Activated T-helper 2 cell treated with anti-CD3 and anti-CD28 coated beads, Interferon-gamma antibody, Interleukin-2, Interleukin-4, amounts not matched to agents 10 μg/mL and 5 μg/mL and 100 μg/mL, durations not matched to agents 14 hours and 24 hours and 36 hours (primary cell): ENCODE measurements at regions not wholly inside any gene's neighbourhood (a gene's known extent, or its start where the extent isn't known, plus 50 kb on each side); places are given as distances from the start of the nearest gene placed in this dataset.
"Not testable (repeated sequence)": the region's sequence is repeated elsewhere in the genome, so short reads cannot be mapped to it uniquely, and the experiment has no call there.

ENCODE experiments used
- DNase-seq: peaks from one replicate; pipeline ENCODE4 v3.0.0; 2021; ENCODE audit warnings: low spot score
- H3K27ac Mint-ChIP-seq: one replicate; pipeline ENCODE4 v1.8.0; 2021; ENCODE audit warnings: mixed read lengths
- H3K27me3 Mint-ChIP-seq: one replicate; pipeline ENCODE4 v1.8.0; 2021; ENCODE audit warnings: low read depth, mixed read lengths
- H3K36me3 Mint-ChIP-seq: one replicate; pipeline ENCODE4 v1.8.0; 2021; ENCODE audit warnings: low read depth, mixed read lengths
- H3K4me1 Mint-ChIP-seq: one replicate; pipeline ENCODE4 v1.8.0; 2021; ENCODE audit warnings: low read depth, mixed read lengths
- H3K4me3 Mint-ChIP-seq: one replicate; pipeline ENCODE4 v1.8.0; 2021; ENCODE audit warnings: low read depth, mild to moderate bottlenecking, moderate library complexity, mixed read lengths
- H3K9me3 Mint-ChIP-seq: one replicate; pipeline ENCODE4 v1.8.0; 2021; ENCODE audit warnings: mixed read lengths
- intact Hi-C: fragments of 100-400 bp; cut with micrococcal nuclease; formaldehyde crosslinking; loops from one replicate; pipeline ENCODE4 v1.15.1; 2023

DNA sequence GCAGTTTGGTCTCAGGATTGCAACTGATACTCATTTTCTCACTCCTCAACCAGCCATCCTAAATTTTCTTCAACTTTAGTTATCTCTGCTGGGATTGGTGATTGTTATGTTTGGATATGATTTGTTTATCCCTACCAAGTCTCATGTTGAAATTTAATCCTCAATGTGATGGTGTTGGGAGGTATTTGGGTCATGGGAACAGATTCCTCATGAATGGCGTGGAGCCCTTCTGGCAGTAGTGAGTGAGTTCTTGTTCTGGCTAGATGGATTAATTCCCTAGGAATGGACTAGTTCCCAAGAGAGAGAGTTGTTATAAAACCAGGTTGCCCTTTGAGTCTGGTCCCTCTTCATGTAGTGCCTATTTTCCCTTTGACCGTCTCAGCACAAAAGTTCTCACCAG, 399.9 kb downstream of the SQOR start:
- H3K4me3 Mint-ChIP-seq = no peak overlapping the region
- no peaks in the 10 kb centered on the region for H3K27me3 Mint-ChIP-seq
- H3K27ac Mint-ChIP-seq = no peak overlapping the region
- intact Hi-C loops = no loop called here
- no peaks in the 10 kb centered on the region for H3K36me3 Mint-ChIP-seq
- H3K4me1 Mint-ChIP-seq = no peaks in the 10 kb centered on the region
- H3K9me3 Mint-ChIP-seq = peaks cover 26% of the 10 kb centered on the region
- DNase-seq = no peak

DNA sequence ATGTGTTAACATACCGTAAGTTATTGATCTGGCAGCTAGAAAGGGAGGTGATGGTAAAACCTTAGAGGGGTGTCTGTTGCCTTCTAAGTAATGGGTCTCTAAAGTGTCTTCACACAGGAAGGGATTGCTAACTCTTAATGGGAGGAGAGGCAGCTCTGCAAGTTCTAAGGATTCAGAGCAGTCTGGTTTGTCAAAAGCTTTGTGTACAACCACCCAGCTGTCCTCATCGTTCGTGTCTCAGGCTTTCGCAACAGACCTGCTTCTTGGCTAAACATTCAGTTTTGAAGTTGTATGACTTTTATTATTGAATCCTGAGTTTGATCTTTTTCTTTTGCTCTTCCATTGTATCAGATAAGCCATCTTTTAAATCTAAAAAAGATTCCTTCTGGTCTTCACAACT, 404.9 kb downstream of the SQOR start:
- H3K27ac Mint-ChIP-seq = no peak overlapping the region
- no peak overlapping the region for H3K4me3 Mint-ChIP-seq
- H3K27me3 Mint-ChIP-seq = no peaks in the 10 kb centered on the region
- intact Hi-C loops = no loop called here
- H3K36me3 Mint-ChIP-seq = no peaks in the 10 kb centered on the region
- no peaks in the 10 kb centered on the region for H3K4me1 Mint-ChIP-seq
- DNase-seq = no peak
- peaks cover 21% of the 10 kb centered on the region for H3K9me3 Mint-ChIP-seq

DNA sequence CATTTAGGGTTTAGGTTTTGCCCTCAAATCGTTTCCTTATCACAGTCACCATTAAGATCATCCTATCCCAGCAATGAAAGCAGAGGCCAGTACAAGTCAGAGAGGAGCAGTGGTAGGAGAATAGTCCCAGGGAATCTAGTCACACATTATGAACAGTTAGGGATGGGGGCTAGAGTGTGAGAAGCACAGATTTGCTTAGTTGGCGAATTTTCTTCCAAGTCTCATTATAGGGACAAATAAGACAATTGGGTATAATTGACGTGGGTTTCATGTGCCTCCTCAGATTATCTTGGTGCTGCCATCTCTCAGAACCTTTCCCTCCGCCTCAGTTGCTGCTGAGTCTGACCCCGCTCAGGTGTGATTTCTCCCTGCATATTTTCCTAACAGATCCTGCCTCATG, 407.1 kb downstream of the SQOR start:
- no peak overlapping the region for H3K4me3 Mint-ChIP-seq
- H3K4me1 Mint-ChIP-seq = no peaks in the 10 kb centered on the region
- DNase-seq = no peak
- intact Hi-C loops = no loop called here
- H3K9me3 Mint-ChIP-seq = peaks cover 22% of the 10 kb centered on the region
- H3K27me3 Mint-ChIP-seq = no peaks in the 10 kb centered on the region
- H3K36me3 Mint-ChIP-seq = no peaks in the 10 kb centered on the region
- H3K27ac Mint-ChIP-seq = no peak overlapping the region

DNA sequence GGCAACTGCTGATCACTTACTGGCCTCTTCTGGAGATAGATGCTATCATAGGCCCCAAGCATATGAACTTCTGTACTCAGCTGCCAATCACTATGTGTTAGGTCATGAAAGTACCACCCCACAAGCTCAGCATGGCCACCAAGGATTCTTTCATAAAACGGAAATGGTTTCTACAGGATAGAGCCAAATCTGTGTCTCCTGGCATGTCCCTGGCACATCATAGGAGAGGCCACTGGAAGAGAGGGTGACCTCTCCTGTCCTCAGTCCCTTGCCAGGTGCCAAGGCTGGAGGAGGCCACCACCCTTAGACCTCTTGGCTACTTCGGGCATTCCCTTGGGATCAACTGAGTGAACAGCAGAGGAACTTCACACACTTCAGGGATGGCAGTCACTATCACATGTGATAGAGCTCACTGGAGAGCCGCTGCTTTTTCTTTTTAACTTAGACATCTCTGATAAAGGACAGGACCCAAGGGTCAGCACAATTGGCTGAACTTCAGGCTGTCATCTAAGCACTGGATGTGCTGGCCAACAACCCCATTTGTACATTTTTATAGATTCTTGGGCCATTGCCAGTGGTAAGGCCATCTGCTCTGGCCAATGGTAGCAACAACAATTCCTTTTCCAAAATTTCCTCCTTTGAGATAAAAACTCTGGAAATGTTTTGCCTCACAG, 425.2 kb downstream of the SQOR start:
- Mint-ChIP-seq H3K4me1 (no peaks in the 10 kb centered on the region), H3K9me3 (peaks cover under 1% of the 10 kb centered on the region), H3K27ac (no peak overlapping the region), H3K27me3 (no peaks in the 10 kb centered on the region), H3K36me3 (no peaks in the 10 kb centered on the region), H3K4me3 (no peak overlapping the region)
- DNase-seq = no peak
- intact Hi-C loops = no loop called here

DNA sequence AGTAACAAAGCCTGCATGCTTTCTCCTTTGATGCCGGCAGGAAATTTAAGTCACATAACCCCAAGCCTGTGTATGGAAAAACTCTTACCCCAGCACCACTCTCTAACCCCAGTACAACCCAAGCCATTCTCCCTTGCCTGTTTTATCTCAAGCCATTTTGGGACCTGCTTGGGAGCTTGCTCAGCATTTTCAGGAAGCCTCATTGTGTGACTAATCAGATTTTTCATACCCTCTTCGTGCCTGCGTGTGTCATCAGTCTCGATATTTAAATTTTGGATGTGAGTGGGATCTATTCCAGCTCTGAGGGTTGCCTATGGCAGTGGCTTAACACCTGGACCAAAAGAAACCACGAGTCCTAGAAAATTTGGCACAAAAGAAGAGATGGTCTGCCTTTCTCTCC, 426.2 kb downstream of the SQOR start:
- Mint-ChIP-seq H3K36me3 (no peaks in the 10 kb centered on the region), H3K27me3 (no peaks in the 10 kb centered on the region), H3K4me1 (no peaks in the 10 kb centered on the region), H3K27ac (no peak overlapping the region), H3K9me3 (peaks cover 4% of the 10 kb centered on the region), H3K4me3 (no peak overlapping the region)
- intact Hi-C loops = no loop called here
- DNase-seq = no peak

DNA sequence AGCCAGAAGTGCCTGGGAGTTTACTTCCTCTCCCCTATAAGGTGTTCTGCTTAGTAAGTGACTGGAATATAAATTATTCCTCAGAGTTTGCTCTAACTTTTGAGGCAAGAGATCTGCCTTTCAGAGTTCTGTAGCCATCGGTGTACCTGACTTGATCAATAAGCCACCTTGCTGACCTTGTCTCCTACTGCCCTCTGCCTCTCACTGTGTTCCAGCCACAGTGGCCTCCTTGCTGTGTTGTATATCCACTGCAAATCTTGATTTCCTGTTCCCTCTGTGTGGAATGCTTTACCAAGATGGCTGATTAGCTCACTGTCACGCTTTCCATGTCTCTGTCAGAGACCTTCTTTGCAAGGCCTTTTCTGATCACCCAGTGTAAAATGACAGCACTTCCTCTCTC, 442.4 kb downstream of the SQOR start:
- Mint-ChIP-seq H3K9me3 (peaks cover 9% of the 10 kb centered on the region), H3K36me3 (no peaks in the 10 kb centered on the region)

DNA sequence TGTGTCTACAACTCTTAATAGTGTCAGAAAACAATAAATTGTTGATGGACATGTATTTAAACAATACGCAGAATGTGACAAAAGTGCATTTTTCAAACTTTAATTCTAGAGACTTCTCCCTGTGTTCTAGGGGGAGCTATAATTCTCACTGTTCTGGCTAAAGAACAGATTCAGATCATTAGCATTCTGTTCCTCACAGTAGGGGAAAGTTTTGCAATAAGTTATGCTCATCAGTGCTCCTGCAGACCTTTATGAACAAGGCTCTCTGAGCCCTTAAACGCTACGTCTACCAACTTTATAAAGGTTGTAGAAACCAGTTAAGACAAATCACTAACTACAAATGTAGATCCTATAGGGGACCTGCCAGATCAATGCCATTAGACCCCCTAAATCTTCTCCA, 444.2 kb downstream of the SQOR start:
- DNase-seq = no peak
- Mint-ChIP-seq H3K4me1 (no peaks in the 10 kb centered on the region), H3K27me3 (no peaks in the 10 kb centered on the region), H3K4me3 (no peak overlapping the region), H3K9me3 (peaks cover 9% of the 10 kb centered on the region), H3K36me3 (no peaks in the 10 kb centered on the region), H3K27ac (no peak overlapping the region)
- intact Hi-C loops = no loop called here

More for the DNA sequence above, 442.4 kb downstream of the SQOR start:
- Mint-ChIP-seq H3K27ac (no peak overlapping the region), H3K27me3 (no peaks in the 10 kb centered on the region), H3K4me3 (no peak overlapping the region), H3K4me1 (no peaks in the 10 kb centered on the region)
- intact Hi-C loops = no loop called here
- no peak for DNase-seq

DNA sequence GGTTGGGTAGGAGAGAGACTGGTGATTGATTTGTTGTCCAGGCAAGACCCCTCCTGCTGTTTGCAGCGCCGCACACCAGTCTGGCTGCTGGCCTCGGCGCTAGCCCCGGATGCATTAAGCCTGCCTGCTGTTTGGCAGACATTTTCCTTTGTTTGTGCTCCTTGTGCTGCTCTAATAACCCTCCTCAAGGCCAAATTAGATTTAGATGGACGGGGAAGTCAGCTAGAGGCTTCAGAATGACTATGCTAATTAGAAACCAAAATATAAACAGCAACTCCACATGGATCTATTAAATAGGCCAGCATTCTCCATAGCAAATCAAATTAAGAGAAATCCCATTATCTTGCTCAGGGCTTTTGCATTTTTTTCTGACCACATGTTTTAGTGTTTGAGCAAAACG, 445.2 kb downstream of the SQOR start:
- Mint-ChIP-seq H3K36me3 (no peaks in the 10 kb centered on the region), H3K4me1 (no peaks in the 10 kb centered on the region), H3K9me3 (peaks cover 9% of the 10 kb centered on the region), H3K27me3 (no peaks in the 10 kb centered on the region), H3K27ac (no peak overlapping the region), H3K4me3 (no peak overlapping the region)
- intact Hi-C loops = no loop called here
- DNase-seq = no peak

DNA sequence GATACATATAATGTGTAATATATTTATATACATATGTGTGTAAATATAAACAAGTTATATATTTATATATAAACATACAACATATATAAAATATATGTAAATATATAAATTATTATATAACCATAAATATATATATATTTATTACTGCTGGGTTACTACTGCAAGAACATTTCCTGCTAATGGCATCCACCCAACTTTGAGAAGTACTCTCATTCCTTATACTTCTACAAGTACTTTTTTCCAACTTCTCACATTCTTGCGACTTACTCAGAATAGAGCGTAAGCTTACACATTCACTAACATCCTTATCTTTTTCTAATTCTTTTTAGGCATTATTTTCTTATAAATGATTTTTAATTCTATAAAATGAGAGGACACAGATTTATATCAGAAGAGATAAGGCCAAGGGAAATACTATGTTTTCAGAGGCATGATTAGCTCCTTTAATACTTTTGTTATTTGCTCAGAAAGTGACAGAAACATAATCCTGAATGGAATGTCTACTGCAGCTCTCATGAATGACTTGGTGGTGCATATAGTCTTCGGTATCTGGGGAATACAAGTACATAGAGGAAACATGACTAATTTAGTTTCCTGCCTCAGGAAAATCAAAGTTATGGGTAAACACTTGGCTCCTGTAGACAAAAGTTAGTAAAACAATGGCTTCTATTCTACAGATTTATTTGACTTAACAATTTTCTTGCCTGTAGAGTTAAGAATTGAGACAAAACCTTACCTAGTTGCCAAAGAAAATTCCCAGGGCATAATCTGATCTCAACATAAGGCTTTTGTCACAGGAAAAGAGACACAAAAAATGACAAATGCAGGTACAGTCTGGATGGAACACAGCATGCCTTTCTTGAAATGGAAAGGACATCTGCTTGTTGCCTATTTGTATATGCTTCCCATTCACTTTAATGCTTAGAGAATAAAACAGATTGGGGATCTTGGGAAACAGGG, 453.9 kb downstream of the SQOR start:
- DNase-seq = no peak
- intact Hi-C loops = no loop called here
- Mint-ChIP-seq H3K9me3 (no peaks in the 10 kb centered on the region), H3K4me3 (no peak overlapping the region), H3K27ac (no peak overlapping the region), H3K27me3 (no peaks in the 10 kb centered on the region), H3K4me1 (no peaks in the 10 kb centered on the region), H3K36me3 (no peaks in the 10 kb centered on the region)

DNA sequence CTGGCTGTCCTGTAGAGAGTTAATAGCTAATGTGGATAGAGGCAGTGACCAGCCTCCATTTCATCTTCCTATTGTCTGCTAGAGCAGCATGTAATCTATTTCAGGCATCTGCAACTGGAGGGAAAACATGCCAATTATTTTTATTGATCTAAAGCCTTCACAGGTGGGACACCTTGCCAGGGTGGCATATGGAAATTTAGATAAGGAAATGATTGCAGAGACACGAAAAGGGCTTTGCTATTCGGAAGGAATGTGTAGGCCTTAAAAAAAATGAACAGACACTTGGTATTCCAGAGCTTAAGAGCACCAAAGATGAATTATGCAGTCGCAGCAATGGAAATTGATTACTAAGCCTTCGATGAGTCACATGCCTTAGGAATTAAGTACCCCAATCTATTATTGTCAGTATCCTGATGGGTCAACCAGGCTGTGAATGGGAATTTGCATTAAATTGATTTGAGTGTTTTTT, 454.7 kb downstream of the SQOR start:
- intact Hi-C loops = no loop called here
- no peaks in the 10 kb centered on the region for H3K4me1 Mint-ChIP-seq
- H3K9me3 Mint-ChIP-seq = no peaks in the 10 kb centered on the region
- no peak overlapping the region for H3K27ac Mint-ChIP-seq
- DNase-seq = no peak
- H3K4me3 Mint-ChIP-seq = no peak overlapping the region
- no peaks in the 10 kb centered on the region for H3K27me3 Mint-ChIP-seq
- no peaks in the 10 kb centered on the region for H3K36me3 Mint-ChIP-seq

DNA sequence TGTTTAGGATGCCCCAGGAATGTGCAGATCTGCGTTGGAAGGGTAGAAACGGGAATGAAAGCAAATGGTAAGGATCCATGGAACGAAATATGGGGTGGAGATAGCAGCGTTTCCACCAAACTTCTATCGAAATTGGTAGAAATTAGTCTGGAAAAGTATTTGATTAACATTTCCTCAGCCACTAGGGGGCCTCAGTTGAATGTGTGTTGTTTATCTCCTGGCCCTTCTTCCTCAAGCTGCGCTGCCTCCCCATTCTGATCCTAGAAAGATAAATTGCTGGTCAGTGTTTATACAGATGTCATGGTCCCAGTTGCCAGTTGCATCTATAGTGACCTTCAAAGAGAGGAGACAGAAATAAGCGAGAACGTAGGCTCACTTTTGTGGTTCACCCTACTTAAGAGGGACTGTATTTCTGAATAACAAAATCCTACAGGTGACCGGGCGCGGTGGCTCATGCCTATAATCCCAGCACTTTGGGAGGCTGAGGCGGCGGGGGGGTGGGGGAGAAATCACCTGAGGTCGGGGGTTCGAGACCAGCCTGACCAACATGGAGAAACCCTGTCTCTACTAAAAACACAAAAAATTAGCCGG, 457.1 kb downstream of the SQOR start:
- no peak for DNase-seq
- Mint-ChIP-seq H3K4me3 (no peak overlapping the region), H3K9me3 (no peaks in the 10 kb centered on the region), H3K27ac (no peak overlapping the region), H3K27me3 (no peaks in the 10 kb centered on the region), H3K36me3 (no peaks in the 10 kb centered on the region), H3K4me1 (no peaks in the 10 kb centered on the region)
- intact Hi-C loops = no loop called here

DNA sequence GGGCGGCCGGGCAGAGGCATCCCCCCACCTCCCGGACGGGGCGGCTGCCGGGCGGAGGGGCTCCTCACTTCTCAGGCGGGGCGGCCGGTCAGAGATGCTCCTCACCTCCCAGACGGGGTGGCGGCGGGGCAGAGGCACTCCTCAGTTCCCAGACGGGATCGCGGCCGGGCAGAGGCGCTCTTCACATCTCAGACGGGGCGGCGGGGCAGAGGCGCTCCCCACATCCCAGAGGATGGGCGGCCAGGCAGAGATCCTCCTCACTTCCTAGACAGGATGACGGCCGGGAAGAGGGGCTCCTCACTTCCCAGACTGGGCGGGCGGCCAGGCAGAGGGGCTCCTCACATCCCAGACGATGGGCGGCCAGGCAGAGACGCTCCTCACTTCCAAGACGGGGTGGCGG, 463.2 kb downstream of the SQOR start:
- not testable (repeated sequence) for H3K27me3 Mint-ChIP-seq, H3K36me3 Mint-ChIP-seq

DNA sequence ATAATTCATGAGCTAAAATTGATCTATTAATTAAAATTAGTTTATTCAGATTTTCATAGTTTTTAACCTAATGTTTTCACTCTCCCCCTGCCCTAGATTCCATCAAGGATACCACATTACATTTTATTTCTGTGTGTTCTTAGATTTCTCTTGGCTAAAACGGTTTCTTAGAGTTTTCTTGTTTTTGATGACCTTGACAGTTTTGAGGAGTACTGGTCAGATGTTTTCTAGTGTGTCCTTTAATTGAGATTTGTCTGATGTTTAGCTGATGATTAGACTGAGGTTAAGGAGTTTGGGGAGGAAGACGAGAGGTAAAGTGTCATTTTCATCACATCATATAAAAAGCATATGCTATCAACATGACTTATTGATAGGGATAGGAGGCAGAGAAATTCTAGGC, 475.9 kb downstream of the SQOR start:
- intact Hi-C loops = no loop called here
- Mint-ChIP-seq H3K36me3 (no peaks in the 10 kb centered on the region), H3K4me1 (no peaks in the 10 kb centered on the region), H3K4me3 (no peak overlapping the region), H3K27ac (no peak overlapping the region), H3K9me3 (peaks cover 6% of the 10 kb centered on the region), H3K27me3 (no peaks in the 10 kb centered on the region)
- no peak for DNase-seq

More for the DNA sequence above, 463.2 kb downstream of the SQOR start:
- H3K27ac Mint-ChIP-seq, H3K4me3 Mint-ChIP-seq, DNase-seq, H3K4me1 Mint-ChIP-seq, intact Hi-C loops: not testable (repeated sequence)
- H3K9me3 Mint-ChIP-seq = peaks cover 10% of the 10 kb centered on the region
